ENCODE measurements at regions not wholly inside any gene's neighbourhood (a gene's known extent, or its start where the extent isn't known, plus 50 kb on each side); places are given as distances from the start of the nearest gene placed in this dataset.
A peak's percentile ranks its signal among the peaks of the same experiment; 100 is the strongest.
"Not testable (repeated sequence)": the region's sequence is repeated elsewhere in the genome, so short reads cannot be mapped to it uniquely, and the experiment has no call there.

DNA sequence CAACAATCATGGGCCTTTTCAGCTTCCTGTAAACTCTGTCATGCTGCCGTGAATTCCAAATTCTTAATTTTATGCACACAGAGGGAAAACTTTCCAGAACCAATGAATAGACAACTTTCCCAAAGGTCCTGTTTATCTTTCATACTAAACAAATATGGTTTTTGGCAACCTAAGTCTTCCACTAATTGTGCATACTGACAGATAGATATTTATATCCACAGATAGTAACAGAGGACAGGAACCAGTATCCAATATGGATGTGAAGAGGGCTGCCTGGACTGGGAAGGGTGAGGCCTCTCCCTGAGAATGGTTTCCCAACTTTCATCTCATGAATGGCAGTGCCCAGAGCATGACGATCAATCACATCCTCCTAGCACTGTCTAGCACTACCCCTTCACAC lies 80.4 kb downstream of the MRPL57 start:
- TF ChIP-seq EZH2phosphoT487 (IDR thresholded peaks at IDR 0.05; ENCODE audit: low read length) (no peak), EZH2 (optimal IDR thresholded peaks at IDR 0.05; ENCODE audit: low read depth, low read length) (no peak), CTCF (IDR thresholded peaks at IDR 0.05; ENCODE audit: low read length) (no peak)
- peak overlapping the region; percentile 62; the same call in 1 of the 2 replicates for H3K27ac ChIP-seq (ENCODE audit: low read length)
- 0 out of 2 replicates have a peak, but pooled peaks cover 5% of the 10 kb centered on the region for H3F3A ChIP-seq (ENCODE audit: insufficient read depth, low read length)
- H3K4me2 ChIP-seq (ENCODE audit: low read depth, low read length), result peak overlapping the region; percentile 35; the same call in 1 of the 2 replicates
- H3K27me3 ChIP-seq (replicated peaks; ENCODE audit: insufficient read depth, low read length), result no peaks in the 10 kb centered on the region
- no peaks in the 10 kb centered on the region for H3K9me2 ChIP-seq (replicated peaks; ENCODE audit: insufficient read depth, low read length)
- no peaks in the 10 kb centered on the region for H3K9me3 ChIP-seq (replicated peaks; ENCODE audit: insufficient read depth, low read length)
- H2AFZ ChIP-seq (ENCODE audit: low read length), result no peak overlapping the region
- no peak overlapping the region for H3K9ac ChIP-seq (ENCODE audit: low read length)
- H4K20me1 ChIP-seq (ENCODE audit: insufficient read depth, low read length), result no peaks in the 10 kb centered on the region
- DNase-seq, result no peak
- H3K79me2 ChIP-seq (ENCODE audit: low read length), result no peaks in the 10 kb centered on the region
- no peaks in the 10 kb centered on the region for H3K36me3 ChIP-seq (replicated peaks; ENCODE audit: insufficient read depth, low read length)
- no peak overlapping the region for H3K4me3 ChIP-seq (ENCODE audit: low read length)
- no peaks in the 10 kb centered on the region; the same call in 1 of the 2 replicates for H3K4me1 ChIP-seq (ENCODE audit: low read length)

DNA sequence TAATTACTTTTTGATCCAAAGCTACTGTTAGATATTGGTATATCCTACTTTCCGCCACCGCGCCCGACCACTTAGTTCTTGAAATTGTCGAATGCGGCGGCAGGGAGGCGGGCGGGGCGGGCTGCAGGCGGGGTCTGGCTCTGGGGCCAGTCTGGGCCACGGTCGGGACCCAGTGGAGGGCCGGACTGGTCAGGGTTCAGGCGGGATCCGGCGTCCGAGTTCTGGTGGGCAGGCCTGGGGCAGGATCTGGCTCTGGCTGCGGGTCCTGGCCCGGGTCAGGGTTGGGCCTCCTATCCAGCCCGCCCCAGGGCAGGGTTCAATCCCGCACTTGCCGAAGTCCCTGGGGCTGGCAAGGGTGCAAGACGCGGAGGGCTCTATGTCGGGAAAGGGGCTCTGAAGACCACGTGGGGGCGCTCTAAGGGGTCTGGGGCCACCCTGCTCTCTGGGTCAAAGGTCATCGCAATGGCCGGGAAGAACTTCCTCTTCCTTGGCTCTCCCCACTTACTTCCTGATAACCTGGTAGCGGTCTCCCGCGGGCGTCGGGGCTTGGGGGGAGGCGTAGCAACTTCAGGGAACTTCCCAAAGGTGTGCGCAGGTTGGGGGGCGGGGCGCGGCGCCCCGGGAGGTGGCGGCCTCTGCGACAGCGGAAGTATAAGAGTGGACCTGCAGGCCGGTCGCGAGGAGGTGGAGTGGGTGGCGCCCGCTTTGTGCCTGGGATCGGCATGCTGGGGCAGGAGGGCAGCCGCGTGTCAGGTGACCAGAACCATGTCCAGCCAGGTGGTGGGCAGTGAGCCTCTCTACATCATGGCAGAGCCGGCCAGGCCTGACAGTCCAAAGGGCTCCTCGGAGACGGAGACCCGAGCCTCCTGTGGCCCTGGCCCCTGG lies 83.4 kb downstream of the MRPL57 start:
- H3K9me2 ChIP-seq (replicated peaks; ENCODE audit: insufficient read depth, low read length), result no peaks in the 10 kb centered on the region
- no peaks in the 10 kb centered on the region for H3K36me3 ChIP-seq (replicated peaks; ENCODE audit: insufficient read depth, low read length)
- no peak for TF ChIP-seq EZH2 (optimal IDR thresholded peaks at IDR 0.05; ENCODE audit: low read depth, low read length)
- no peak for TF ChIP-seq EZH2phosphoT487 (IDR thresholded peaks at IDR 0.05; ENCODE audit: low read length)
- TF ChIP-seq CTCF (IDR thresholded peaks at IDR 0.05; ENCODE audit: low read length), result no peak

DNA sequence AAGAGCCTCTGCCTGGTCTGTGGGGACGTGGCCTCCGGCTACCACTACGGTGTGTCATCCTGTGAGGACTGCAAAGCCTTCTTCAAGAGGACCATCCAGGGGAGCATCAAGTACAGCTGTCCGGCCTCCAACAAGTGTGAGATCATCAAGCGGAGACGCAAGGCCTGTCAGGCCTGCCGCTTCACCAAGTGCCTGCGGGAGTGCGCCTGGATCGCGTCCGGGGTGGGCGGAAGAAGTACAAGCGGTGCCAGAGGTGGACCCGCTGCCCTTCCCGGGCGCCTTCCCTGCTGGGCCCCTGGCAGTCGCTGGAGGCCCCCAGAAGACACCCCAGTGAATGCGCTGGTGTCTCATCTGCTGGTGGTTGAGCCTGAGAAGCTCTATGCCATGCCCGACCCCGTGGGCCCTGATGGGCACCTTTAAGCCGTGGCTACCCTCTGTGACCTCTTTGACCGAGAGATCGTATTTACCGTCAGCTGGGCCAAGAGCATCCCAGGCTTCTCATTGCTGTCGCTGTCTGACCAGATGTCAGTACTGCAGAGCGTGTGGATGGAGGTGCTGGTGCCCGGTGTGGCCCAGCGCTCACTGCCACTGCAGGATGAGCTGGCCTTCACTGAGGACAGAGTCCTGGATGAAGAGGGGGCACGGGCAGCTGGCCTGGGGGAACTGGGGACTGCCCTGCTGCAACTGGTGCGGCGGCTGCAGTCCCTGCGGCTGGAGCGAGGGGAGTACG lies 84.3 kb downstream of the MRPL57 start:
- H3K27ac ChIP-seq (ENCODE audit: low read length); H3K9me2 ChIP-seq (replicated peaks; ENCODE audit: insufficient read depth, low read length); H4K20me1 ChIP-seq (ENCODE audit: insufficient read depth, low read length); H3F3A ChIP-seq (ENCODE audit: insufficient read depth, low read length); H3K79me2 ChIP-seq (ENCODE audit: low read length); DNase-seq; H3K36me3 ChIP-seq (replicated peaks; ENCODE audit: insufficient read depth, low read length); H3K4me2 ChIP-seq (ENCODE audit: low read depth, low read length); H3K4me3 ChIP-seq (ENCODE audit: low read length); H3K9ac ChIP-seq (ENCODE audit: low read length); H3K9me3 ChIP-seq (replicated peaks; ENCODE audit: insufficient read depth, low read length); H3K4me1 ChIP-seq (ENCODE audit: low read length); H2AFZ ChIP-seq (ENCODE audit: low read length); H3K27me3 ChIP-seq (replicated peaks; ENCODE audit: insufficient read depth, low read length): not testable (repeated sequence)

More for the DNA sequence above, 83.4 kb downstream of the MRPL57 start:
- Histone ChIP-seq H3K79me2 (ENCODE audit: low read length) (no peaks in the 10 kb centered on the region), H3K9me3 (replicated peaks; ENCODE audit: insufficient read depth, low read length) (no peaks in the 10 kb centered on the region), H3K9ac (ENCODE audit: low read length) (no peak overlapping the region), H3F3A (ENCODE audit: insufficient read depth, low read length) (0 out of 2 replicates have a peak, but pooled peaks cover 5% of the 10 kb centered on the region), H3K4me1 (ENCODE audit: low read length) (no peaks in the 10 kb centered on the region; the same call in 1 of the 2 replicates), H3K27me3 (replicated peaks; ENCODE audit: insufficient read depth, low read length) (no peaks in the 10 kb centered on the region), H3K4me2 (ENCODE audit: low read depth, low read length) (no peak overlapping the region), H3K27ac (ENCODE audit: low read length) (no peak overlapping the region), H2AFZ (ENCODE audit: low read length) (no peak overlapping the region), H4K20me1 (ENCODE audit: insufficient read depth, low read length) (no peaks in the 10 kb centered on the region), H3K4me3 (ENCODE audit: low read length) (no peak overlapping the region)
- DNase-seq, result no peak

DNA sequence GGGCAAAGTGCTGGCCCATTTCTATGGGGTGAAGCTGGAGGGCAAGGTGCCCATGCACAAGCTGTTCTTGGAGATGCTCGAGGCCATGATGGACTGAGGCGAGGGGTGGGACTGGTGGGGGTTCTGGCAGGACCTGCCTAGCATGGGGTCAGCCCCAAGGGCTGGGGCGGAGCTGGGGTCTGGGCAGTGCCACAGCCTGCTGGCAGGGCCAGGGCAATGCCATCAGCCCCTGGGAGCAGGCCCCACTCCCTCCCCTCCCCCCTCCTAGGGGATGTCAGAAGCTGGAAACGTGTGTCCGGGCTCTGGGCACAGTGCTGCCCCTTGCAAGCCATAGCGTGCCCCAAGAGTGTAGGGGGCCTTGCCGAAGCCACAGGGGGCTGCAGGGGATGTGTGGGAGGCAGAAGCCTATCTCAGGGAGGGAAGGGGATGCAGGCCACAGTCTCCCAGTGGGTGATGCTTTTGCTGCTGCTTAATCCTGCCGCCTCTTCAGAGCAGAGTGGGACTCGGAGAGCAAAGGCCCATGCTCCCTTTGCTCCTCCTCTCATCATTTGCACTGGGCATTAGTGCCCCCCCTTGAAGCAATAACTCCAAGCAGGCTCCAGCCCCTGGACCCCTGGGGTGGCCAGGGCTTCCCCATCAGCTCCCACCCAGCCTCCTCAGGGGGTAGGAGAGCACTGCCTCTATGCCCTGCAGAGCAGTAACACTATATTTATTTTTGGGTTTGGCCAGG lies 85.2 kb downstream of the MRPL57 start:
- not testable (repeated sequence) for H3K27ac ChIP-seq (ENCODE audit: low read length); H3K9me3 ChIP-seq (replicated peaks; ENCODE audit: insufficient read depth, low read length); H3K27me3 ChIP-seq (replicated peaks; ENCODE audit: insufficient read depth, low read length); H3K79me2 ChIP-seq (ENCODE audit: low read length); H2AFZ ChIP-seq (ENCODE audit: low read length); H3K4me3 ChIP-seq (ENCODE audit: low read length); H3K9ac ChIP-seq (ENCODE audit: low read length); H3K9me2 ChIP-seq (replicated peaks; ENCODE audit: insufficient read depth, low read length); H4K20me1 ChIP-seq (ENCODE audit: insufficient read depth, low read length); H3K4me1 ChIP-seq (ENCODE audit: low read length); H3F3A ChIP-seq (ENCODE audit: insufficient read depth, low read length); H3K4me2 ChIP-seq (ENCODE audit: low read depth, low read length); DNase-seq; H3K36me3 ChIP-seq (replicated peaks; ENCODE audit: insufficient read depth, low read length)

GRCh38 chr13:21263909-21264308 lies 87.5 kb downstream of the MRPL57 start:
- not testable (repeated sequence) for H3K27me3 ChIP-seq (replicated peaks; ENCODE audit: insufficient read depth, low read length); H3K4me3 ChIP-seq (ENCODE audit: low read length); H3K9ac ChIP-seq (ENCODE audit: low read length); H3K4me2 ChIP-seq (ENCODE audit: low read depth, low read length); H2AFZ ChIP-seq (ENCODE audit: low read length); H3K27ac ChIP-seq (ENCODE audit: low read length); H3K79me2 ChIP-seq (ENCODE audit: low read length); DNase-seq; H3K9me2 ChIP-seq (replicated peaks; ENCODE audit: insufficient read depth, low read length); H3K4me1 ChIP-seq (ENCODE audit: low read length); H4K20me1 ChIP-seq (ENCODE audit: insufficient read depth, low read length); H3F3A ChIP-seq (ENCODE audit: insufficient read depth, low read length); H3K9me3 ChIP-seq (replicated peaks; ENCODE audit: insufficient read depth, low read length); H3K36me3 ChIP-seq (replicated peaks; ENCODE audit: insufficient read depth, low read length)
